DND-41 (cell line): ENCODE measurements at regions not wholly inside any gene's neighbourhood (a gene's known extent, or its start where the extent isn't known, plus 50 kb on each side); places are given as distances from the start of the nearest gene placed in this dataset.

ENCODE experiments used
- ATAC-seq: fragments of 200-7000 bp; cut with Tn5 transposase; 3 replicates; pipeline ENCODE4 v1.9.1; 2021; ENCODE audit warnings: low read depth; ENCODE audit not compliant: insufficient read depth
- DNase-seq: peaks from one replicate; pipeline ENCODE4 v3.0.0-alpha.2; 2020
- H2AFZ ChIP-seq: 2 replicates; pipeline ENCODE4 v1.6.0; 2012; ENCODE audit warnings: low read depth, low read length
- H3K27ac ChIP-seq: 2 replicates; pipeline ENCODE4 v1.5.1; 2012; ENCODE audit warnings: low read length, inconsistent platforms
- H3K27me3 ChIP-seq: fragments of 200-600 bp; sonication (generic); 2 replicates; pipeline ENCODE4 v1.6.0; 2012; ENCODE audit warnings: low read length, mild to moderate bottlenecking, inconsistent platforms; ENCODE audit not compliant: insufficient read depth, poor library complexity
- H3K36me3 ChIP-seq: 2 replicates; pipeline ENCODE4 v1.5.1; 2012; ENCODE audit warnings: low read length, inconsistent platforms; ENCODE audit not compliant: insufficient read depth
- H3K4me1 ChIP-seq: 2 replicates; pipeline ENCODE4 v1.5.1; 2012; ENCODE audit warnings: mild to moderate bottlenecking, low read length; ENCODE audit not compliant: insufficient read depth
- H3K4me2 ChIP-seq: 2 replicates; pipeline ENCODE4 v1.6.0; 2012; ENCODE audit warnings: mild to moderate bottlenecking, moderate library complexity, low read length, inconsistent platforms; ENCODE audit not compliant: insufficient read depth
- H3K4me3 ChIP-seq, 2 experiments: fragments of 200-600 bp in 1 of 2; shearing (Covaris generic) in 1 of 2; 2 replicates each; pipeline ENCODE4 v1.5.1; 2012 to 2016; ENCODE audit warnings: inconsistent platforms in 2 of 2, low read length in 2 of 2, mild to moderate bottlenecking in 2 of 2, low read depth in 1 of 2, moderate library complexity in 1 of 2
- H3K79me2 ChIP-seq: 2 replicates; pipeline ENCODE4 v1.6.0; 2012; ENCODE audit warnings: low read length, inconsistent platforms; ENCODE audit not compliant: insufficient read depth
- H3K9ac ChIP-seq: 2 replicates; pipeline ENCODE4 v1.6.0; 2012; ENCODE audit warnings: low read depth, mild to moderate bottlenecking, inconsistent platforms, low read length, moderate library complexity
- H3K9me3 ChIP-seq: 2 replicates; pipeline ENCODE4 v1.5.1; 2012; ENCODE audit warnings: low read length, moderate library complexity, mild to moderate bottlenecking, inconsistent platforms; ENCODE audit not compliant: insufficient read depth, severe bottlenecking
- H4K20me1 ChIP-seq: 2 replicates; pipeline ENCODE4 v1.6.0; 2012; ENCODE audit warnings: low read length; ENCODE audit not compliant: insufficient read depth
- EZH2 ChIP-seq: IDR thresholded peaks from 3 replicates; pipeline ENCODE4 v1.6.1; 2012; ENCODE audit warnings: borderline replicate concordance, low read depth, mild to moderate bottlenecking, moderate library complexity, low read length, inconsistent platforms; ENCODE audit not compliant: severe bottlenecking
- TF ChIP-seq, protein P1 (sequence below): IDR thresholded peaks from 2 replicates; pipeline ENCODE4 v1.5.1; 2012; ENCODE audit warnings: borderline replicate concordance, low read length, moderate library complexity, mild to moderate bottlenecking; ENCODE audit not compliant: poor library complexity, severe bottlenecking; ENCODE audit errors: extremely low read depth

DNA sequence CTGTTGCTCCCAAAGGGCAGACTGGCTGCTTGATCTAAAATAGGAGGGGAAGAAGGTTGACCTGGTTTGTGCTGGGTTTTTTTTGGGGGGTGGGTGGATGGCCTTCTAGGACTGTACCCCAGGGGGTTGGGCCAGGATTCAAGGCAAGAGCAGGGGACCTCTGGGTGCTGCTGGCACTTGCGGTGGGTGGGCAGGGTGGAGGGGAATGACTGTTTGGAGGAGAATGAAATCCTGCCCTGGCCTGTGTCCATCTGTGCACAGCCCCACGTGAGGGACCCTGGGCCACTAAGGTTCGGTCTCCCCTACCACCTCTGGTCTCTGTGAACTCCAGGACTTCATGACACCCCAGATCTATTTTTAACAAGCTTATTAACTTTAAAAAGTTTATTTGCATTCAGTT is 414.2 kb downstream of the PTPRU start:
- Histone ChIP-seq H2AFZ (no peak overlapping the region), H3K9me3 (no peaks in the 10 kb centered on the region), H3K4me3 (no peak overlapping the region), H3K4me1 (no peaks in the 10 kb centered on the region), H4K20me1 (no peaks in the 10 kb centered on the region), H3K36me3 (no peaks in the 10 kb centered on the region), H3K4me2 (no peak overlapping the region), H3K27me3 (no peaks in the 10 kb centered on the region), H3K27ac (no peak overlapping the region), H3K9ac (no peak overlapping the region), H3K79me2 (no peaks in the 10 kb centered on the region)
- TF ChIP-seq EZH2: no peak
- TF ChIP-seq, protein P1, sequence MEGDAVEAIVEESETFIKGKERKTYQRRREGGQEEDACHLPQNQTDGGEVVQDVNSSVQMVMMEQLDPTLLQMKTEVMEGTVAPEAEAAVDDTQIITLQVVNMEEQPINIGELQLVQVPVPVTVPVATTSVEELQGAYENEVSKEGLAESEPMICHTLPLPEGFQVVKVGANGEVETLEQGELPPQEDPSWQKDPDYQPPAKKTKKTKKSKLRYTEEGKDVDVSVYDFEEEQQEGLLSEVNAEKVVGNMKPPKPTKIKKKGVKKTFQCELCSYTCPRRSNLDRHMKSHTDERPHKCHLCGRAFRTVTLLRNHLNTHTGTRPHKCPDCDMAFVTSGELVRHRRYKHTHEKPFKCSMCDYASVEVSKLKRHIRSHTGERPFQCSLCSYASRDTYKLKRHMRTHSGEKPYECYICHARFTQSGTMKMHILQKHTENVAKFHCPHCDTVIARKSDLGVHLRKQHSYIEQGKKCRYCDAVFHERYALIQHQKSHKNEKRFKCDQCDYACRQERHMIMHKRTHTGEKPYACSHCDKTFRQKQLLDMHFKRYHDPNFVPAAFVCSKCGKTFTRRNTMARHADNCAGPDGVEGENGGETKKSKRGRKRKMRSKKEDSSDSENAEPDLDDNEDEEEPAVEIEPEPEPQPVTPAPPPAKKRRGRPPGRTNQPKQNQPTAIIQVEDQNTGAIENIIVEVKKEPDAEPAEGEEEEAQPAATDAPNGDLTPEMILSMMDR: no peak
- no peak for ATAC-seq
- no peak for DNase-seq

DNA sequence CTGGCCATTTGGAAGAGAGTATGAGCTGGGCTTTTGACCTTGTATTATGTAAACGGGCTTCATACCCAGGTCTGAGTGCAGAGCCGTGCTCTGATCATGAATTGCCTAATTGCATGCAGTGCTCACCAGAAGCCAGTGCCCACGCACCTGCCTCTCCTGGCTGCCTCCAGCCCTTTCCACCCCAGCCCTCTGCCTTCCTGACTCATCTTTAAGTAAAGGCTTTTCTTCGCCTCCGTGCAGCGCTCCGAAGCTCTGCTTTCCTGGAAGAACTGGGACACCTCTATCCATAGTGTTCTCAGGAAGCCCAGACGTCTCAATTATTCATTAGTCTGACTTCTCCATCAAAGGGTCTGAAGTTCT is 413.7 kb downstream of the PTPRU start:
- Histone ChIP-seq H4K20me1 (no peaks in the 10 kb centered on the region), H3K4me1 (no peaks in the 10 kb centered on the region), H3K4me3 (no peak overlapping the region), H3K27me3 (peaks cover 3% of the 10 kb centered on the region), H2AFZ (no peak overlapping the region), H3K4me2 (no peak overlapping the region), H3K36me3 (no peaks in the 10 kb centered on the region), H3K9ac (no peak overlapping the region), H3K9me3 (no peaks in the 10 kb centered on the region), H3K79me2 (no peaks in the 10 kb centered on the region), H3K27ac (no peak overlapping the region)
- no peak for ATAC-seq
- TF ChIP-seq EZH2: no peak
- TF ChIP-seq, protein P1: no peak
- DNase-seq: no peak

DNA sequence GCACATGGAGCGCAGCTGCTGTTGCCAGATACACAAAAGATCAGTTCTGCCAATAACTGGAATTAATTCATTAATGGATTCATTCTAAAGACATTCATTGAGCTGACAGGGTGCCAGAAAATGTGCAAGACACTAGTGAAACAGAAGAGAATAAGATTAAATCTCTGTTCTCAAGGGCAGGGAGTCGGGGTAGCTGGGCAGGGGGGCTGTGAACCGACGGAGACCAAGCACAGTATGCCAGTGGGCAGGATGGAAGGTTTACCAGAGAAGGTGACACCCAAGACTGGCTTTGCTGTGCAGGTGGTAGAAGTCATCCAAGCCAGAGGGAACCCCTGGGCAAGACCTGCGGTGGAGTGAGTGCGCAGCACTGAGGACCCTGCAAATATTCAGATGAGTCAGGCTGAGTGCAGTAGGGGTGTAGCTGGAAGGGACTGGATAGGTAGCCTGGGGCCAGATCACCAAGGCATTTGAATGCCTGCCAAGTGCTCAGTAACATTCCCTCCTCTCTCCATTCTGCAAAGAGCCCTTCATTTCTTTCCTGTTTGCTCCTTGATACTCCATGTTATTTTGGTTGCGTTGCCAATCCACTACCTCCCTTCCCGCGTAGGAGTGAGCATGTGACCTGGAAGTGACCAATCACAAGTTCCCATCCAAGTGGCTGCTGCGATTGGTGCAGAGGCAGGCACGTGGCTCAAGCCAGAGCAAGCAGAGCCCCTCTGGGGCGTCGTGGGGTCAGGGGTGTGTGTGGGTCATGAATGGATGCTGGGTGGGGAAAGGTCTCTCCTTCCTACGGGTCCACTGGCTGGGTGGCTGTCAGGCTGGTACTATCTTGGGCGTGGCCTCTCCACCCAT is 413.1 kb downstream of the PTPRU start:
- no peak overlapping the region for H2AFZ ChIP-seq
- H3K9me3 ChIP-seq: no peaks in the 10 kb centered on the region
- no peaks in the 10 kb centered on the region for H3K79me2 ChIP-seq
- H3K4me3 ChIP-seq: no peak overlapping the region
- peaks cover 5% of the 10 kb centered on the region for H3K27me3 ChIP-seq
- H3K4me2 ChIP-seq: no peak overlapping the region
- H3K36me3 ChIP-seq: no peaks in the 10 kb centered on the region
- H3K27ac ChIP-seq: no peak overlapping the region
- no peaks in the 10 kb centered on the region for H4K20me1 ChIP-seq
- H3K4me1 ChIP-seq: no peaks in the 10 kb centered on the region
- ATAC-seq (no peak), DNase-seq (no peak)
- TF ChIP-seq, protein P1: no peak
- TF ChIP-seq EZH2: no peak
- no peak overlapping the region for H3K9ac ChIP-seq

DNA sequence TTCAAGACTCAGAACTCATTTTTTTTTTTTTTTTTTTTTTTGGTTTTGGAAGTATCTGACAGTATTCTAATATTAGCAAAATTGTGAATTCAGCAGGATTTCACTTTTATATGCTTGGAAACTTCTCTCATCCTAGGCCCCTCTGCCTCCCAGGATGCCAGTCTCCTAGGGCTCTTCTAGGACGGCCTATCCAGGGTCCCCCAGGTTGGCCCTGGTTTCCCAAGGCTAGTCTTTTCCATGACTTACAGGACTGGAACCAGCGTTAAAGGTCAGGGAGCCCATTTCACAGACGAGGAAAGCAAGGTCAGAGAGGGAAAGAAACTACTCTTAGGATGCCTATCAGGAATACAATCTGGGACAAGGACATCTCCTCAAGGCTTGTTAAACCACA is 412.5 kb downstream of the PTPRU start:
- ATAC-seq: no peak
- H3K79me2 ChIP-seq: no peaks in the 10 kb centered on the region
- no peak overlapping the region for H2AFZ ChIP-seq
- TF ChIP-seq EZH2: no peak
- TF ChIP-seq, protein P1: no peak
- H4K20me1 ChIP-seq: no peaks in the 10 kb centered on the region
- H3K9ac ChIP-seq: no peak overlapping the region
- H3K4me3 ChIP-seq: no peak overlapping the region
- no peaks in the 10 kb centered on the region for H3K4me1 ChIP-seq
- no peak for DNase-seq
- no peak overlapping the region for H3K27ac ChIP-seq
- H3K27me3 ChIP-seq: peaks cover 5% of the 10 kb centered on the region
- H3K36me3 ChIP-seq: no peaks in the 10 kb centered on the region
- H3K4me2 ChIP-seq: no peak overlapping the region
- H3K9me3 ChIP-seq: no peaks in the 10 kb centered on the region
